ENCODE measurements at regions not wholly inside any gene's neighbourhood (a gene's known extent, or its start where the extent isn't known, plus 50 kb on each side); places are given as distances from the start of the nearest gene placed in this dataset.

DNA sequence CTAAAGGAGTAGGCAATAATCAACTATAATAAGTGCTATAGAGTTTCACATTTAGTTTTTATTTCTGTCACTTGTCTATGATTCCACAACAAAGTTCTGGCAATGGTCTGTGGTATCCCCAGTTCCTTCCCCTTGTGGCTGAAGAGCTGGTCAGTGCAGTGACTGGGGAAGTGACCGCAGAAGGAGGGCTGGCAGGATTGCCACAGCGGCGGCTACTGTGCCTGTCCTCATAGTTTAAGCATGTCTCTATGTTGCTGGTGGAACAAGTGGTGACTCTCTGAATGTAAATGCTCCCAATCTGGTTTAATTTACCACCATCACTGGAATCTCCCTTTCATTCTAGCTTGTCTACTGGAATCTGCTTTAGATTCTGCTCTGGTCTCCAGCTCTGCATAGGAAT lies 170.6 kb upstream of the GK2 start (continued):
- TF ChIP-seq, protein P1, sequence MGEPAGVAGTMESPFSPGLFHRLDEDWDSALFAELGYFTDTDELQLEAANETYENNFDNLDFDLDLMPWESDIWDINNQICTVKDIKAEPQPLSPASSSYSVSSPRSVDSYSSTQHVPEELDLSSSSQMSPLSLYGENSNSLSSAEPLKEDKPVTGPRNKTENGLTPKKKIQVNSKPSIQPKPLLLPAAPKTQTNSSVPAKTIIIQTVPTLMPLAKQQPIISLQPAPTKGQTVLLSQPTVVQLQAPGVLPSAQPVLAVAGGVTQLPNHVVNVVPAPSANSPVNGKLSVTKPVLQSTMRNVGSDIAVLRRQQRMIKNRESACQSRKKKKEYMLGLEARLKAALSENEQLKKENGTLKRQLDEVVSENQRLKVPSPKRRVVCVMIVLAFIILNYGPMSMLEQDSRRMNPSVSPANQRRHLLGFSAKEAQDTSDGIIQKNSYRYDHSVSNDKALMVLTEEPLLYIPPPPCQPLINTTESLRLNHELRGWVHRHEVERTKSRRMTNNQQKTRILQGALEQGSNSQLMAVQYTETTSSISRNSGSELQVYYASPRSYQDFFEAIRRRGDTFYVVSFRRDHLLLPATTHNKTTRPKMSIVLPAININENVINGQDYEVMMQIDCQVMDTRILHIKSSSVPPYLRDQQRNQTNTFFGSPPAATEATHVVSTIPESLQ (CRISPR knock-in tag; IDR thresholded peaks at IDR 0.05), result no peak
- TF ChIP-seq ZNF121 (CRISPR knock-in tag; IDR thresholded peaks at IDR 0.05), result no peak
- no peak for TF ChIP-seq CREM (CRISPR knock-in tag; IDR thresholded peaks at IDR 0.05)
- TF ChIP-seq CREB1 (CRISPR knock-in tag; IDR thresholded peaks at IDR 0.05), result no peak
- TF ChIP-seq ERG (CRISPR knock-in tag; IDR thresholded peaks at IDR 0.05), result no peak
- no peak for TF ChIP-seq SP1 (CRISPR knock-in tag; conservative IDR thresholded peaks at IDR 0.05)
- TF ChIP-seq HMGA2 (CRISPR knock-in tag; IDR thresholded peaks at IDR 0.05), result no peak
- no peak for TF ChIP-seq GTF2I (CRISPR knock-in tag; conservative IDR thresholded peaks at IDR 0.05)
- no peak for TF ChIP-seq NFYB (CRISPR knock-in tag; conservative IDR thresholded peaks at IDR 0.05; ENCODE audit: low read depth)
- TF ChIP-seq, protein P2, sequence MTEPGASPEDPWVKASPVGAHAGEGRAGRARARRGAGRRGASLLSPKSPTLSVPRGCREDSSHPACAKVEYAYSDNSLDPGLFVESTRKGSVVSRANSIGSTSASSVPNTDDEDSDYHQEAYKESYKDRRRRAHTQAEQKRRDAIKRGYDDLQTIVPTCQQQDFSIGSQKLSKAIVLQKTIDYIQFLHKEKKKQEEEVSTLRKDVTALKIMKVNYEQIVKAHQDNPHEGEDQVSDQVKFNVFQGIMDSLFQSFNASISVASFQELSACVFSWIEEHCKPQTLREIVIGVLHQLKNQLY (CRISPR knock-in tag; IDR thresholded peaks at IDR 0.05), result no peak
- TF ChIP-seq NFATC4 (CRISPR knock-in tag; IDR thresholded peaks at IDR 0.05), result no peak
- TF ChIP-seq, protein P3, sequence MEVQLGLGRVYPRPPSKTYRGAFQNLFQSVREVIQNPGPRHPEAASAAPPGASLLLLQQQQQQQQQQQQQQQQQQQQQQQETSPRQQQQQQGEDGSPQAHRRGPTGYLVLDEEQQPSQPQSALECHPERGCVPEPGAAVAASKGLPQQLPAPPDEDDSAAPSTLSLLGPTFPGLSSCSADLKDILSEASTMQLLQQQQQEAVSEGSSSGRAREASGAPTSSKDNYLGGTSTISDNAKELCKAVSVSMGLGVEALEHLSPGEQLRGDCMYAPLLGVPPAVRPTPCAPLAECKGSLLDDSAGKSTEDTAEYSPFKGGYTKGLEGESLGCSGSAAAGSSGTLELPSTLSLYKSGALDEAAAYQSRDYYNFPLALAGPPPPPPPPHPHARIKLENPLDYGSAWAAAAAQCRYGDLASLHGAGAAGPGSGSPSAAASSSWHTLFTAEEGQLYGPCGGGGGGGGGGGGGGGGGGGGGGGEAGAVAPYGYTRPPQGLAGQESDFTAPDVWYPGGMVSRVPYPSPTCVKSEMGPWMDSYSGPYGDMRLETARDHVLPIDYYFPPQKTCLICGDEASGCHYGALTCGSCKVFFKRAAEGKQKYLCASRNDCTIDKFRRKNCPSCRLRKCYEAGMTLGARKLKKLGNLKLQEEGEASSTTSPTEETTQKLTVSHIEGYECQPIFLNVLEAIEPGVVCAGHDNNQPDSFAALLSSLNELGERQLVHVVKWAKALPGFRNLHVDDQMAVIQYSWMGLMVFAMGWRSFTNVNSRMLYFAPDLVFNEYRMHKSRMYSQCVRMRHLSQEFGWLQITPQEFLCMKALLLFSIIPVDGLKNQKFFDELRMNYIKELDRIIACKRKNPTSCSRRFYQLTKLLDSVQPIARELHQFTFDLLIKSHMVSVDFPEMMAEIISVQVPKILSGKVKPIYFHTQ (CRISPR knock-in tag; IDR thresholded peaks at IDR 0.05), result no peak
- no peak for TF ChIP-seq ZNF423 (CRISPR knock-in tag; IDR thresholded peaks at IDR 0.05)

- H3K36me3 Mint-ChIP-seq, result no peaks in the 10 kb centered on the region
- no peaks in the 10 kb centered on the region for H3K27me3 Mint-ChIP-seq (ENCODE audit: low read depth)
- peaks cover 37% of the 10 kb centered on the region for H3K4me1 Mint-ChIP-seq
- no peaks in the 10 kb centered on the region for H3K9me3 Mint-ChIP-seq
- ATAC-seq (peak; percentile 88), DNase-seq (ENCODE audit: low spot score) (no peak)
- ChIA-PET CTCF (no interaction called here), POLR2A (no interaction called here)
- H3K4me3 Mint-ChIP-seq, result no peak overlapping the region
- H3K27ac Mint-ChIP-seq, result no peak overlapping the region
- no peak for TF ChIP-seq ZNF219 (CRISPR knock-in tag; IDR thresholded peaks at IDR 0.05; ENCODE audit: borderline replicate concordance)
- no peak for TF ChIP-seq KAT7 (CRISPR knock-in tag; IDR thresholded peaks at IDR 0.05; ENCODE audit: borderline replicate concordance)
- no peak for TF ChIP-seq SP1 (CRISPR knock-in tag; conservative IDR thresholded peaks at IDR 0.05)
- TF ChIP-seq SMAD3 (CRISPR knock-in tag; IDR thresholded peaks at IDR 0.05; ENCODE audit: borderline replicate concordance), result no peak
- TF ChIP-seq ERG (CRISPR knock-in tag; IDR thresholded peaks at IDR 0.05), result no peak
- TF ChIP-seq SOX15 (CRISPR knock-in tag; IDR thresholded peaks at IDR 0.05), result no peak
- no peak for TF ChIP-seq ZNF671 (CRISPR knock-in tag; IDR thresholded peaks at IDR 0.05)
- TF ChIP-seq GTF2I (CRISPR knock-in tag; conservative IDR thresholded peaks at IDR 0.05), result no peak
- TF ChIP-seq ZNF317 (CRISPR knock-in tag; IDR thresholded peaks at IDR 0.05; ENCODE audit: borderline replicate concordance, low read depth), result no peak
- no peak for TF ChIP-seq JAZF1 (CRISPR knock-in tag; IDR thresholded peaks at IDR 0.05)
- no peak for TF ChIP-seq HMGA2 (CRISPR knock-in tag; IDR thresholded peaks at IDR 0.05)
- TF ChIP-seq, protein P4, sequence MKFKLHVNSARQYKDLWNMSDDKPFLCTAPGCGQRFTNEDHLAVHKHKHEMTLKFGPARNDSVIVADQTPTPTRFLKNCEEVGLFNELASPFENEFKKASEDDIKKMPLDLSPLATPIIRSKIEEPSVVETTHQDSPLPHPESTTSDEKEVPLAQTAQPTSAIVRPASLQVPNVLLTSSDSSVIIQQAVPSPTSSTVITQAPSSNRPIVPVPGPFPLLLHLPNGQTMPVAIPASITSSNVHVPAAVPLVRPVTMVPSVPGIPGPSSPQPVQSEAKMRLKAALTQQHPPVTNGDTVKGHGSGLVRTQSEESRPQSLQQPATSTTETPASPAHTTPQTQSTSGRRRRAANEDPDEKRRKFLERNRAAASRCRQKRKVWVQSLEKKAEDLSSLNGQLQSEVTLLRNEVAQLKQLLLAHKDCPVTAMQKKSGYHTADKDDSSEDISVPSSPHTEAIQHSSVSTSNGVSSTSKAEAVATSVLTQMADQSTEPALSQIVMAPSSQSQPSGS (CRISPR knock-in tag; IDR thresholded peaks at IDR 0.05; ENCODE audit: borderline replicate concordance, low read depth), result no peak
- TF ChIP-seq, protein P5, sequence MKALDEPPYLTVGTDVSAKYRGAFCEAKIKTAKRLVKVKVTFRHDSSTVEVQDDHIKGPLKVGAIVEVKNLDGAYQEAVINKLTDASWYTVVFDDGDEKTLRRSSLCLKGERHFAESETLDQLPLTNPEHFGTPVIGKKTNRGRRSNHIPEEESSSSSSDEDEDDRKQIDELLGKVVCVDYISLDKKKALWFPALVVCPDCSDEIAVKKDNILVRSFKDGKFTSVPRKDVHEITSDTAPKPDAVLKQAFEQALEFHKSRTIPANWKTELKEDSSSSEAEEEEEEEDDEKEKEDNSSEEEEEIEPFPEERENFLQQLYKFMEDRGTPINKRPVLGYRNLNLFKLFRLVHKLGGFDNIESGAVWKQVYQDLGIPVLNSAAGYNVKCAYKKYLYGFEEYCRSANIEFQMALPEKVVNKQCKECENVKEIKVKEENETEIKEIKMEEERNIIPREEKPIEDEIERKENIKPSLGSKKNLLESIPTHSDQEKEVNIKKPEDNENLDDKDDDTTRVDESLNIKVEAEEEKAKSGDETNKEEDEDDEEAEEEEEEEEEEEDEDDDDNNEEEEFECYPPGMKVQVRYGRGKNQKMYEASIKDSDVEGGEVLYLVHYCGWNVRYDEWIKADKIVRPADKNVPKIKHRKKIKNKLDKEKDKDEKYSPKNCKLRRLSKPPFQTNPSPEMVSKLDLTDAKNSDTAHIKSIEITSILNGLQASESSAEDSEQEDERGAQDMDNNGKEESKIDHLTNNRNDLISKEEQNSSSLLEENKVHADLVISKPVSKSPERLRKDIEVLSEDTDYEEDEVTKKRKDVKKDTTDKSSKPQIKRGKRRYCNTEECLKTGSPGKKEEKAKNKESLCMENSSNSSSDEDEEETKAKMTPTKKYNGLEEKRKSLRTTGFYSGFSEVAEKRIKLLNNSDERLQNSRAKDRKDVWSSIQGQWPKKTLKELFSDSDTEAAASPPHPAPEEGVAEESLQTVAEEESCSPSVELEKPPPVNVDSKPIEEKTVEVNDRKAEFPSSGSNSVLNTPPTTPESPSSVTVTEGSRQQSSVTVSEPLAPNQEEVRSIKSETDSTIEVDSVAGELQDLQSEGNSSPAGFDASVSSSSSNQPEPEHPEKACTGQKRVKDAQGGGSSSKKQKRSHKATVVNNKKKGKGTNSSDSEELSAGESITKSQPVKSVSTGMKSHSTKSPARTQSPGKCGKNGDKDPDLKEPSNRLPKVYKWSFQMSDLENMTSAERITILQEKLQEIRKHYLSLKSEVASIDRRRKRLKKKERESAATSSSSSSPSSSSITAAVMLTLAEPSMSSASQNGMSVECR (CRISPR knock-in tag; IDR thresholded peaks at IDR 0.05; ENCODE audit: borderline replicate concordance), result no peak
- TF ChIP-seq ZNF423 (CRISPR knock-in tag; IDR thresholded peaks at IDR 0.05), result no peak
- no peak for TF ChIP-seq ATF3 (CRISPR knock-in tag; conservative IDR thresholded peaks at IDR 0.05)
- no peak for TF ChIP-seq EMX1 (CRISPR knock-in tag; IDR thresholded peaks at IDR 0.05)
These were observed 168.4 kb upstream of the GK2 start for GRCh38 chr4:79576429-79576753.
